ENCODE measurements at regions not wholly inside any gene's neighbourhood (a gene's known extent, or its start where the extent isn't known, plus 50 kb on each side); places are given as distances from the start of the nearest gene placed in this dataset.

GRCh38 chr19:29395734-29396414 is 129.9 kb upstream of the VSTM2B start:
- Mint-ChIP-seq H3K9me3 (peaks cover 10% of the 10 kb centered on the region), H3K4me1 (peaks cover 62% of the 10 kb centered on the region), H3K27me3 (ENCODE audit: low read depth, poor library complexity) (peaks cover 32% of the 10 kb centered on the region), H3K27ac (no peak overlapping the region), H3K4me3 (no peak overlapping the region), H3K36me3 (ENCODE audit: low read depth) (no peaks in the 10 kb centered on the region)
- no peak for DNase-seq
- TF ChIP-seq CTCF (IDR thresholded peaks at IDR 0.05) = no peak

- H3K27ac Mint-ChIP-seq = peak overlapping the region; percentile 44
- H3K36me3 Mint-ChIP-seq (ENCODE audit: low read depth) = no peaks in the 10 kb centered on the region
- peaks cover 27% of the 10 kb centered on the region for H3K27me3 Mint-ChIP-seq (ENCODE audit: low read depth, poor library complexity)
- no peak for DNase-seq
- no peak overlapping the region for H3K4me3 Mint-ChIP-seq
- peaks cover under 1% of the 10 kb centered on the region for H3K9me3 Mint-ChIP-seq
- peaks cover 71% of the 10 kb centered on the region for H3K4me1 Mint-ChIP-seq
- TF ChIP-seq CTCF (IDR thresholded peaks at IDR 0.05) = no peak
Measured at GRCh38 chr19:29396925-29397324, 128.9 kb upstream of the VSTM2B start.

GRCh38 chr19:29397748-29398147 is 128.0 kb upstream of the VSTM2B start:
- no peak overlapping the region for H3K27ac Mint-ChIP-seq
- H3K36me3 Mint-ChIP-seq (ENCODE audit: low read depth) = no peaks in the 10 kb centered on the region
- H3K9me3 Mint-ChIP-seq = no peaks in the 10 kb centered on the region
- H3K4me1 Mint-ChIP-seq = peaks cover 74% of the 10 kb centered on the region
- peaks cover 27% of the 10 kb centered on the region for H3K27me3 Mint-ChIP-seq (ENCODE audit: low read depth, poor library complexity)
- no peak for DNase-seq
- H3K4me3 Mint-ChIP-seq = no peak overlapping the region
- no peak for TF ChIP-seq CTCF (IDR thresholded peaks at IDR 0.05)

GRCh38 chr19:29399804-29400203 is 126.0 kb upstream of the VSTM2B start:
- H3K27ac Mint-ChIP-seq = no peak overlapping the region
- no peak for TF ChIP-seq CTCF (IDR thresholded peaks at IDR 0.05)
- no peaks in the 10 kb centered on the region for H3K9me3 Mint-ChIP-seq
- no peak overlapping the region for H3K4me3 Mint-ChIP-seq
- DNase-seq = no peak
- peaks cover 27% of the 10 kb centered on the region for H3K27me3 Mint-ChIP-seq (ENCODE audit: low read depth, poor library complexity)
- no peaks in the 10 kb centered on the region for H3K36me3 Mint-ChIP-seq (ENCODE audit: low read depth)
- H3K4me1 Mint-ChIP-seq = peaks cover 76% of the 10 kb centered on the region

GRCh38 chr19:29400917-29401711 is 124.7 kb upstream of the VSTM2B start:
- DNase-seq = no peak
- no peaks in the 10 kb centered on the region for H3K36me3 Mint-ChIP-seq (ENCODE audit: low read depth)

More at GRCh38 chr19:29400917-29401711, 124.7 kb upstream of the VSTM2B start:
- no peak for TF ChIP-seq CTCF (IDR thresholded peaks at IDR 0.05)
- H3K27ac Mint-ChIP-seq = no peak overlapping the region
- no peak overlapping the region for H3K4me3 Mint-ChIP-seq
- peaks cover 76% of the 10 kb centered on the region for H3K4me1 Mint-ChIP-seq
- H3K27me3 Mint-ChIP-seq (ENCODE audit: low read depth, poor library complexity) = peaks cover 21% of the 10 kb centered on the region
- H3K9me3 Mint-ChIP-seq = no peaks in the 10 kb centered on the region

All from nephron progenitor cell (in vitro differentiated cells).